HEK293 (cell line): ENCODE measurements at regions not wholly inside any gene's neighbourhood (a gene's known extent, or its start where the extent isn't known, plus 50 kb on each side); places are given as distances from the start of the nearest gene placed in this dataset.

Source experiments
- CTCF ChIA-PET: fragments of 350-600 bp; formaldehyde crosslinking; extraction: SDS; loops from one replicate; lab custom pipeline; 2021; ENCODE audit warnings: antibody characterized with exemption; lab: Yijun Ruan, JAX
- POLR2A ChIA-PET: fragments of 300-600 bp; formaldehyde crosslinking; extraction: SDS; loops from one replicate; lab custom pipeline; 2020; ENCODE audit warnings: antibody characterized with exemption, inconsistent platforms; lab: Yijun Ruan, JAX
- H3K27ac ChIP-seq: fragments of 200-500 bp; sonication (Bioruptor generic); 2 replicates; pipeline ENCODE4 v1.5.1; 2014; ENCODE audit warnings: low read depth, low read length, control low read depth, inconsistent platforms; ENCODE audit errors: extremely low read depth
- H3K36me3 ChIP-seq, 2 experiments: fragments of 200-500 bp in 1 of 2; sonication (Bioruptor generic) in 1 of 2; 1 replicate in 1 of 2; 2 replicates in 1 of 2; pipeline ENCODE4 v1.5.1; 2014 to 2017; ENCODE audit warnings: inconsistent platforms in 2 of 2, low read length in 2 of 2; ENCODE audit not compliant: control insufficient read depth in 2 of 2, insufficient read depth in 1 of 2
- H3K4me1 ChIP-seq: fragments of 200-500 bp; sonication (Bioruptor generic); 2 replicates; pipeline ENCODE4 v1.5.1; 2014; ENCODE audit warnings: mild to moderate bottlenecking, low read length, inconsistent platforms; ENCODE audit not compliant: control insufficient read depth, insufficient read depth
- H3K4me3 ChIP-seq: 2 replicates; pipeline ENCODE4 v1.5.1; 2011; ENCODE audit warnings: low read depth, mild to moderate bottlenecking, control low read depth, low read length, moderate library complexity
- H3K9me3 ChIP-seq: fragments of 200-500 bp; sonication (Bioruptor generic); 2 replicates; pipeline ENCODE4 v1.5.1; 2014; ENCODE audit warnings: low read depth, low read length, inconsistent platforms; ENCODE audit not compliant: control insufficient read depth, insufficient read depth
- RBAK ChIP-seq: fragments of 450-650 bp; formaldehyde crosslinking; IDR thresholded peaks from 2 replicates; pipeline ENCODE4 v1.5.1; 2016; ENCODE audit warnings: missing biosample characterization, missing genetic modification characterization
- ZBTB48 ChIP-seq: fragments of 450-650 bp; formaldehyde crosslinking; IDR thresholded peaks from 2 replicates; pipeline ENCODE4 v1.5.1; 2016; ENCODE audit warnings: missing biosample characterization, missing genetic modification characterization
- ZNF138 ChIP-seq: fragments of 450-650 bp; formaldehyde crosslinking; IDR thresholded peaks from 2 replicates; pipeline ENCODE4 v1.5.1; 2016; ENCODE audit warnings: missing biosample characterization, missing genetic modification characterization, borderline replicate concordance
- ZNF16 ChIP-seq: fragments of 450-650 bp; formaldehyde crosslinking; IDR thresholded peaks from 2 replicates; pipeline ENCODE4 v1.5.1; 2016; ENCODE audit warnings: low read depth, missing biosample characterization, missing genetic modification characterization
- ZNF175 ChIP-seq: fragments of 450-650 bp; formaldehyde crosslinking; IDR thresholded peaks from 2 replicates; pipeline ENCODE4 v1.5.1; 2016; ENCODE audit warnings: missing biosample characterization, missing genetic modification characterization
- ZNF184 ChIP-seq: fragments of 450-650 bp; IDR thresholded peaks from 2 replicates; pipeline ENCODE4 v1.5.1; 2018; ENCODE audit warnings: missing biosample characterization, mild to moderate bottlenecking, missing genetic modification characterization
- ZNF221 ChIP-seq: fragments of 450-650 bp; formaldehyde crosslinking; IDR thresholded peaks from 2 replicates; pipeline ENCODE4 v1.5.1; 2017; ENCODE audit warnings: missing biosample characterization, missing genetic modification characterization, borderline replicate concordance
- ZNF311 ChIP-seq: fragments of 450-650 bp; formaldehyde crosslinking; IDR thresholded peaks from 2 replicates; pipeline ENCODE4 v1.5.1; 2017; ENCODE audit warnings: missing biosample characterization, missing genetic modification characterization, borderline replicate concordance
- ZNF626 ChIP-seq: fragments of 450-650 bp; sonication (Bioruptor Pico); formaldehyde crosslinking; IDR thresholded peaks from 2 replicates; pipeline ENCODE4 v1.5.1; 2018; ENCODE audit warnings: missing biosample characterization, missing genetic modification characterization, inconsistent platforms
- ZNF670 ChIP-seq: fragments of 450-650 bp; formaldehyde crosslinking; IDR thresholded peaks from 2 replicates; pipeline ENCODE4 v1.5.1; 2016; ENCODE audit warnings: missing biosample characterization, missing genetic modification characterization, low read depth
- ZNF701 ChIP-seq: fragments of 450-650 bp; formaldehyde crosslinking; IDR thresholded peaks from 2 replicates; pipeline ENCODE4 v1.5.1; 2016; ENCODE audit warnings: missing biosample characterization, missing genetic modification characterization
- TF ChIP-seq, protein P1 (sequence below): fragments of 450-650 bp; formaldehyde crosslinking; optimal IDR thresholded peaks from 2 replicates; pipeline ENCODE3; 2016; ENCODE audit warnings: missing biosample characterization, mild to moderate bottlenecking, missing genetic modification characterization
- TF ChIP-seq, protein P2 (sequence below): sonication (generic); formaldehyde crosslinking; IDR thresholded peaks from 2 replicates; pipeline ENCODE4 v1.8.1; 2022; ENCODE audit warnings: mild to moderate bottlenecking, moderate library complexity, missing genetic modification reagents
- TF ChIP-seq, protein P3 (sequence below): fragments of 450-650 bp; formaldehyde crosslinking; IDR thresholded peaks from 2 replicates; pipeline ENCODE4 v1.5.1; 2016; ENCODE audit warnings: missing biosample characterization, missing genetic modification characterization
- TF ChIP-seq, protein P4 (sequence below): fragments of 450-650 bp; formaldehyde crosslinking; IDR thresholded peaks from 2 replicates; pipeline ENCODE4 v1.5.1; 2016; ENCODE audit warnings: missing biosample characterization, missing genetic modification characterization
- TF ChIP-seq, protein P5 (sequence below): fragments of 450-650 bp; formaldehyde crosslinking; IDR thresholded peaks from 2 replicates; pipeline ENCODE4 v1.5.1; 2016; ENCODE audit warnings: missing biosample characterization, missing genetic modification characterization
- TF ChIP-seq, protein P6 (sequence below): fragments of 450-650 bp; formaldehyde crosslinking; IDR thresholded peaks from 2 replicates; pipeline ENCODE4 v1.5.1; 2016; ENCODE audit warnings: missing biosample characterization, missing genetic modification characterization, low read depth
- TF ChIP-seq, protein P7 (sequence below): fragments of 450-650 bp; formaldehyde crosslinking; IDR thresholded peaks from 2 replicates; pipeline ENCODE4 v1.5.1; 2016; ENCODE audit warnings: missing biosample characterization, missing genetic modification characterization, borderline replicate concordance

DNA sequence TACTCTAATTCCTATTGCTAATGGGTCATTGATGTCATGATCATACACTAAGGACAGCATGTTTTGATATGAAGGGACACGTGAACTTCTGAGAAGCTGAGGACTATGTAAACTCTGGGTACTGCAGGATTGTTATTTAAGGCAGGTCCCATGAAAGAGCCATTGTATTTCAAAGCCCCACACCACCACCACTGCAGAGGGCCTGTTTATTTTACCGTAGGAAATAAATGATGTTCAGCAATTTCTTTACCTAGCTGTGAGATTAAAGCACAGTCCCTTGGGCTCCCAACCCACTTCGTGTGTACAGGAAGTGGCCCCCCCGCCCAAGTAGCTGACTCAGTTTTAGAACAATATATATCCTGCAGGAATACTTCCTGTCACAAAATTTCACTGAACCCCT is 89.8 kb upstream of the ACSL4 start:
- Histone ChIP-seq H3K4me3 (no peak overlapping the region), H3K4me1 (no peaks in the 10 kb centered on the region), H3K36me3 (no peaks in the 10 kb centered on the region), H3K27ac (no peak overlapping the region), H3K9me3 (no peaks in the 10 kb centered on the region)
- ChIA-PET POLR2A (no interaction called here), CTCF (no interaction called here)
- no peak for TF ChIP-seq ZNF221 (tag by site-specific recombination)
- TF ChIP-seq, protein P1, sequence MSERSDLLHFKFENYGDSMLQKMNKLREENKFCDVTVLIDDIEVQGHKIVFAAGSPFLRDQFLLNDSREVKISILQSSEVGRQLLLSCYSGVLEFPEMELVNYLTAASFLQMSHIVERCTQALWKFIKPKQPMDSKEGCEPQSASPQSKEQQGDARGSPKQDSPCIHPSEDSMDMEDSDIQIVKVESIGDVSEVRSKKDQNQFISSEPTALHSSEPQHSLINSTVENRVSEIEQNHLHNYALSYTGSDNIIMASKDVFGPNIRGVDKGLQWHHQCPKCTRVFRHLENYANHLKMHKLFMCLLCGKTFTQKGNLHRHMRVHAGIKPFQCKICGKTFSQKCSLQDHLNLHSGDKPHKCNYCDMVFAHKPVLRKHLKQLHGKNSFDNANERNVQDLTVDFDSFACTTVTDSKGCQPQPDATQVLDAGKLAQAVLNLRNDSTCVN (tag by site-specific recombination) = no peak
- TF ChIP-seq ZNF175 (tag by site-specific recombination) = no peak
- TF ChIP-seq, protein P2, sequence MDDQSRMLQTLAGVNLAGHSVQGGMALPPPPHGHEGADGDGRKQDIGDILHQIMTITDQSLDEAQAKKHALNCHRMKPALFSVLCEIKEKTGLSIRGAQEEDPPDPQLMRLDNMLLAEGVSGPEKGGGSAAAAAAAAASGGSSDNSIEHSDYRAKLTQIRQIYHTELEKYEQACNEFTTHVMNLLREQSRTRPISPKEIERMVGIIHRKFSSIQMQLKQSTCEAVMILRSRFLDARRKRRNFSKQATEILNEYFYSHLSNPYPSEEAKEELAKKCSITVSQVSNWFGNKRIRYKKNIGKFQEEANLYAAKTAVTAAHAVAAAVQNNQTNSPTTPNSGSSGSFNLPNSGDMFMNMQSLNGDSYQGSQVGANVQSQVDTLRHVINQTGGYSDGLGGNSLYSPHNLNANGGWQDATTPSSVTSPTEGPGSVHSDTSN = no peak

DNA sequence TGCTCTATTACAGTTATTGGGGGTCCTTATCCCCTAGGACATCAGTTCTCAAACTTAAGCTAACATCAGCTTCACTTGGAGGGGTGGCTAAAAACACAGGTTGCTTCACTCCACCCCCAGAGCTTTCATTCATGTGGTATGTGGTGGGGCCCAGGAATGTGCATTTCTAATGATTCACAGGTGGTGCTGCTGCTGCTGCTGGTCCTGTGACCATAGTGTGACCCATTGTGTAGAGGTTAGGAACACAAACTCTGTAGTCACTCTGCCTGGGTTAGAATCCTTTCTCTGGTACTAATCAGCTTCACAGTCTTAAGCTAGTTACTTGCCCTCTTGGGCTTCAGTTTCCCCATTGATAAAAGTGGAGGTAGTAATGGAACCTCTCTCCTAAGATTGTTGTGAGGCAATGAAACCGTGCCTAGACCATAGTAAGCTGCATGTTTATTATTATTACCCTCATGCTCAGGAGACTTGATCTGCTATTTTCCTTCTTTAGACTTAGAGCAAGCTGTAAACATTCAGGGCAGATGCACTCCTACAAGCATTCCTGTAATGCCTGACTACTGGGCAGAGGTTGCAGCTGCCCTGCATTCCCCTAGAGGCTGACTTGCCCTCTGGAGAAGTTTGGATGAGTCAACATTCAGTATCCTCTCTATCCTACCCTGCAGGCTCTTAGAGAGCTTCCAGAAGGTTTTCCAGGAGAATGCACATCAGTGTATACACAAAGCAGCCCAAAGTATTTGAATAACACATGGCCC is 94.1 kb upstream of the ACSL4 start:
- POLR2A ChIA-PET = interaction anchor here (0.6 to 1.0 kb wide), 2 partner anchors 10 to 94 kb away, joined by 3 read pairs; no protein-coding TSS in a partner anchor
- no peak overlapping the region for H3K27ac ChIP-seq
- CTCF ChIA-PET = interaction anchor here (0.8 to 3.6 kb wide), 9 partner anchors 9 to 585 kb away, joined by 3 to 17 read pairs (median 4); no protein-coding TSS in a partner anchor
- TF ChIP-seq, protein P3, sequence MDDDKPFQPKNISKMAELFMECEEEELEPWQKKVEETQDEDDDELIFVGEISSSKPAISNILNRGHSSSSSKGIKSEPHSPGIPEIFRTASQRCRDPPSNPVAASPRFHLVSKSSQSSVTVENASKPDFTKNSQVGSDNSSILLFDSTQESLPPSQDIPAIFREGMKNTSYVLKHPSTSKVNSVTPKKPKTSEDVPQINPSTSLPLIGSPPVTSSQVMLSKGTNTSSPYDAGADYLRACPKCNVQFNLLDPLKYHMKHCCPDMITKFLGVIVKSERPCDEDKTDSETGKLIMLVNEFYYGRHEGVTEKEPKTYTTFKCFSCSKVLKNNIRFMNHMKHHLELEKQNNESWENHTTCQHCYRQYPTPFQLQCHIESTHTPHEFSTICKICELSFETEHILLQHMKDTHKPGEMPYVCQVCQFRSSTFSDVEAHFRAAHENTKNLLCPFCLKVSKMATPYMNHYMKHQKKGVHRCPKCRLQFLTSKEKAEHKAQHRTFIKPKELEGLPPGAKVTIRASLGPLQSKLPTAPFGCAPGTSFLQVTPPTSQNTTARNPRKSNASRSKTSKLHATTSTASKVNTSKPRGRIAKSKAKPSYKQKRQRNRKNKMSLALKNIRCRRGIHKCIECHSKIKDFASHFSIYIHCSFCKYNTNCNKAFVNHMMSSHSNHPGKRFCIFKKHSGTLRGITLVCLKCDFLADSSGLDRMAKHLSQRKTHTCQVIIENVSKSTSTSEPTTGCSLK (tag by site-specific recombination) = no peak
- TF ChIP-seq ZNF311 (no peak), ZNF138 (tag by site-specific recombination) (no peak), ZNF175 (tag by site-specific recombination) (no peak), ZBTB48 (tag by site-specific recombination) (no peak), ZNF16 (tag by site-specific recombination) (no peak), ZNF626 (tag by site-specific recombination) (no peak), RBAK (tag by site-specific recombination) (no peak), ZNF184 (no peak), ZNF670 (tag by site-specific recombination) (no peak), ZNF701 (tag by site-specific recombination) (no peak)
- TF ChIP-seq, protein P4, sequence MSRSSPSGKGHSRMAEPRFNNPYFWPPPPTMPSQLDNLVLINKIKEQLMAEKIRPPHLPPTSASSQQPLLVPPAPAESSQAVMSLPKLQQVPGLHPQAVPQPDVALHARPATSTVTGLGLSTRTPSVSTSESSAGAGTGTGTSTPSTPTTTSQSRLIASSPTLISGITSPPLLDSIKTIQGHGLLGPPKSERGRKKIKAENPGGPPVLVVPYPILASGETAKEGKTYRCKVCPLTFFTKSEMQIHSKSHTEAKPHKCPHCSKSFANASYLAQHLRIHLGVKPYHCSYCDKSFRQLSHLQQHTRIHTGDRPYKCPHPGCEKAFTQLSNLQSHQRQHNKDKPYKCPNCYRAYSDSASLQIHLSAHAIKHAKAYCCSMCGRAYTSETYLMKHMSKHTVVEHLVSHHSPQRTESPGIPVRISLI (tag by site-specific recombination) = no peak
- TF ChIP-seq, protein P5, sequence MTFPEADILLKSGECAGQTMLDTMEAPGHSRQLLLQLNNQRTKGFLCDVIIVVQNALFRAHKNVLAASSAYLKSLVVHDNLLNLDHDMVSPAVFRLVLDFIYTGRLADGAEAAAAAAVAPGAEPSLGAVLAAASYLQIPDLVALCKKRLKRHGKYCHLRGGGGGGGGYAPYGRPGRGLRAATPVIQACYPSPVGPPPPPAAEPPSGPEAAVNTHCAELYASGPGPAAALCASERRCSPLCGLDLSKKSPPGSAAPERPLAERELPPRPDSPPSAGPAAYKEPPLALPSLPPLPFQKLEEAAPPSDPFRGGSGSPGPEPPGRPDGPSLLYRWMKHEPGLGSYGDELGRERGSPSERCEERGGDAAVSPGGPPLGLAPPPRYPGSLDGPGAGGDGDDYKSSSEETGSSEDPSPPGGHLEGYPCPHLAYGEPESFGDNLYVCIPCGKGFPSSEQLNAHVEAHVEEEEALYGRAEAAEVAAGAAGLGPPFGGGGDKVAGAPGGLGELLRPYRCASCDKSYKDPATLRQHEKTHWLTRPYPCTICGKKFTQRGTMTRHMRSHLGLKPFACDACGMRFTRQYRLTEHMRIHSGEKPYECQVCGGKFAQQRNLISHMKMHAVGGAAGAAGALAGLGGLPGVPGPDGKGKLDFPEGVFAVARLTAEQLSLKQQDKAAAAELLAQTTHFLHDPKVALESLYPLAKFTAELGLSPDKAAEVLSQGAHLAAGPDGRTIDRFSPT (tag by site-specific recombination) = no peak
- TF ChIP-seq, protein P6, sequence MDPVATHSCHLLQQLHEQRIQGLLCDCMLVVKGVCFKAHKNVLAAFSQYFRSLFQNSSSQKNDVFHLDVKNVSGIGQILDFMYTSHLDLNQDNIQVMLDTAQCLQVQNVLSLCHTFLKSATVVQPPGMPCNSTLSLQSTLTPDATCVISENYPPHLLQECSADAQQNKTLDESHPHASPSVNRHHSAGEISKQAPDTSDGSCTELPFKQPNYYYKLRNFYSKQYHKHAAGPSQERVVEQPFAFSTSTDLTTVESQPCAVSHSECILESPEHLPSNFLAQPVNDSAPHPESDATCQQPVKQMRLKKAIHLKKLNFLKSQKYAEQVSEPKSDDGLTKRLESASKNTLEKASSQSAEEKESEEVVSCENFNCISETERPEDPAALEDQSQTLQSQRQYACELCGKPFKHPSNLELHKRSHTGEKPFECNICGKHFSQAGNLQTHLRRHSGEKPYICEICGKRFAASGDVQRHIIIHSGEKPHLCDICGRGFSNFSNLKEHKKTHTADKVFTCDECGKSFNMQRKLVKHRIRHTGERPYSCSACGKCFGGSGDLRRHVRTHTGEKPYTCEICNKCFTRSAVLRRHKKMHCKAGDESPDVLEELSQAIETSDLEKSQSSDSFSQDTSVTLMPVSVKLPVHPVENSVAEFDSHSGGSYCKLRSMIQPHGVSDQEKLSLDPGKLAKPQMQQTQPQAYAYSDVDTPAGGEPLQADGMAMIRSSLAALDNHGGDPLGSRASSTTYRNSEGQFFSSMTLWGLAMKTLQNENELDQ (tag by site-specific recombination) = no peak
- TF ChIP-seq, protein P7, sequence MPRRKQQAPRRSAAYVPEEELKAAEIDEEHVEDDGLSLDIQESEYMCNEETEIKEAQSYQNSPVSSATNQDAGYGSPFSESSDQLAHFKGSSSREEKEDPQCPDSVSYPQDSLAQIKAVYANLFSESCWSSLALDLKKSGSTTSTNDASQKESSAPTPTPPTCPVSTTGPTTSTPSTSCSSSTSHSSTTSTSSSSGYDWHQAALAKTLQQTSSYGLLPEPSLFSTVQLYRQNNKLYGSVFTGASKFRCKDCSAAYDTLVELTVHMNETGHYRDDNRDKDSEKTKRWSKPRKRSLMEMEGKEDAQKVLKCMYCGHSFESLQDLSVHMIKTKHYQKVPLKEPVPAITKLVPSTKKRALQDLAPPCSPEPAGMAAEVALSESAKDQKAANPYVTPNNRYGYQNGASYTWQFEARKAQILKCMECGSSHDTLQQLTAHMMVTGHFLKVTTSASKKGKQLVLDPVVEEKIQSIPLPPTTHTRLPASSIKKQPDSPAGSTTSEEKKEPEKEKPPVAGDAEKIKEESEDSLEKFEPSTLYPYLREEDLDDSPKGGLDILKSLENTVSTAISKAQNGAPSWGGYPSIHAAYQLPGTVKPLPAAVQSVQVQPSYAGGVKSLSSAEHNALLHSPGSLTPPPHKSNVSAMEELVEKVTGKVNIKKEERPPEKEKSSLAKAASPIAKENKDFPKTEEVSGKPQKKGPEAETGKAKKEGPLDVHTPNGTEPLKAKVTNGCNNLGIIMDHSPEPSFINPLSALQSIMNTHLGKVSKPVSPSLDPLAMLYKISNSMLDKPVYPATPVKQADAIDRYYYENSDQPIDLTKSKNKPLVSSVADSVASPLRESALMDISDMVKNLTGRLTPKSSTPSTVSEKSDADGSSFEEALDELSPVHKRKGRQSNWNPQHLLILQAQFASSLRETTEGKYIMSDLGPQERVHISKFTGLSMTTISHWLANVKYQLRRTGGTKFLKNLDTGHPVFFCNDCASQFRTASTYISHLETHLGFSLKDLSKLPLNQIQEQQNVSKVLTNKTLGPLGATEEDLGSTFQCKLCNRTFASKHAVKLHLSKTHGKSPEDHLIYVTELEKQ (tag by site-specific recombination) = no peak

More for the DNA sequence above, 94.1 kb upstream of the ACSL4 start:
- no peaks in the 10 kb centered on the region for H3K9me3 ChIP-seq
- H3K4me3 ChIP-seq = no peak overlapping the region
- no peaks in the 10 kb centered on the region for H3K36me3 ChIP-seq
- H3K4me1 ChIP-seq = no peaks in the 10 kb centered on the region
